Vagina (tissue), 2 donors: ENCODE measurements at regions not wholly inside any gene's neighbourhood (a gene's known extent, or its start where the extent isn't known, plus 50 kb on each side); places are given as distances from the start of the nearest gene placed in this dataset.

Experiments
- DNase-seq, 2 donors: peaks; one replicate each; pipeline ENCODE4 v3.0.0-alpha.2; 2017; ENCODE audit errors: extremely low spot score in 2 of 2
- H3K27ac ChIP-seq: fragments of 200-600 bp; sonication (generic); one replicate; pipeline ENCODE4 v1.5.1; 2019
- H3K27me3 ChIP-seq: fragments of 200-600 bp; sonication (generic); one replicate; pipeline ENCODE4 v1.5.1; 2019
- H3K36me3 ChIP-seq, 2 donors: fragments of 200-600 bp; sonication (generic); one replicate each; pipeline ENCODE4 v1.5.1; 2017 to 2019
- H3K4me1 ChIP-seq: fragments of 200-600 bp; sonication (generic); one replicate; pipeline ENCODE4 v1.5.1; 2019
- H3K4me3 ChIP-seq, 2 donors: fragments of 200-600 bp; sonication (generic); 1 replicate in 1 of 2; 2 replicates in 1 of 2; pipeline ENCODE4 v1.5.1; 2016 to 2019
- H3K9me3 ChIP-seq: fragments of 200-600 bp; sonication (generic); one replicate; pipeline ENCODE4 v1.5.1; 2019
- CTCF ChIP-seq, 3 experiments: fragments of 450-650 bp in 2 of 3; fragments of 200-600 bp in 1 of 3; sonication (generic) in 1 of 3; IDR thresholded peaks; one replicate each; pipeline ENCODE4 v1.5.1; 2017 to 2019; ENCODE audit warnings: antibody characterized with exemption in 3 of 3, mild to moderate bottlenecking in 2 of 3, moderate library complexity in 2 of 3
- POLR2A ChIP-seq, 2 donors: fragments of 450-650 bp; IDR thresholded peaks; one replicate each; pipeline ENCODE4 v1.6.1; 2017; ENCODE audit warnings: antibody characterized with exemption in 2 of 2, mild to moderate bottlenecking in 2 of 2, moderate library complexity in 2 of 2
- POLR2AphosphoS5 ChIP-seq, 2 donors: sonication (generic); formaldehyde crosslinking; IDR thresholded peaks; one replicate each; pipeline ENCODE4 v1.9.0; 2017; ENCODE audit warnings: antibody characterized with exemption in 2 of 2, mild to moderate bottlenecking in 2 of 2, low read depth in 1 of 2; ENCODE audit not compliant: insufficient read depth in 1 of 2
- intact Hi-C: fragments of 100-400 bp; cut with DNase I; formaldehyde crosslinking; loops from one replicate; pipeline ENCODE4 v1.15.1; 2023

GRCh38 chr4:97453186-97453585 is 690.1 kb downstream of the STPG2 start:
- H3K27ac ChIP-seq, result no peak overlapping the region
- H3K27me3 ChIP-seq, result no peaks in the 10 kb centered on the region
- intact Hi-C loops, result no loop called here
- no peaks in the 10 kb centered on the region for H3K4me1 ChIP-seq
- H3K36me3 ChIP-seq, result no peaks in the 10 kb centered on the region
- no peaks in the 10 kb centered on the region for H3K9me3 ChIP-seq
- no peak for TF ChIP-seq POLR2AphosphoS5 (IDR thresholded peaks at IDR 0.05; ENCODE audit: insufficient read depth in 1 of 2, low read depth in 1 of 2)
- TF ChIP-seq POLR2A (IDR thresholded peaks at IDR 0.05), result no peak
- no peak for TF ChIP-seq CTCF (IDR thresholded peaks at IDR 0.05)
- no peak for DNase-seq
- H3K4me3 ChIP-seq, result no peak overlapping the region

GRCh38 chr4:97457253-97457652 is 686.0 kb downstream of the STPG2 start:
- no peak for DNase-seq
- H3K27ac ChIP-seq, result no peak overlapping the region

DNA sequence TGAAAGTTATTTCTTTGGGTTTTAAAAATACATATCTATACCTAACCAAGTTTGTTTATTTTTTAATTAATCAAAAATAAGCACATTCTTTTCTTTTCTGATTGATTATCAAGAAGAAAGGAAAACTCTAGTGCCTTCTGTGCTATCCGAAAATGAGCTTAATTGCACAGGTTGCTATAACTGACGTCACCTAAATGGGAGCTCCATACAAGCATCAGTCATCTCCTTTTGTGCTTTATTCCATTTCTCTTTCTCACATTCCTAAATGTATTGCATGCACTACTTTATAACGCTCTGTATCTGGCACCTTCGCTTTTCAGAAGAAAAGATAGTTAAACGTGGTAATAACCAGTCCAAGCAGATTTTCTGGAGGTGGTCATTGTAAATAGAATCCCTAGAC is 675.0 kb downstream of the STPG2 start:
- Histone ChIP-seq H3K9me3 (no peaks in the 10 kb centered on the region), H3K27ac (no peak overlapping the region), H3K36me3 (no peaks in the 10 kb centered on the region), H3K4me1 (no peaks in the 10 kb centered on the region), H3K4me3 (no peak overlapping the region), H3K27me3 (no peaks in the 10 kb centered on the region)
- no peak for DNase-seq
- intact Hi-C loops, result no loop called here
- no peak for TF ChIP-seq POLR2AphosphoS5 (IDR thresholded peaks at IDR 0.05; ENCODE audit: insufficient read depth in 1 of 2, low read depth in 1 of 2)
- no peak for TF ChIP-seq POLR2A (IDR thresholded peaks at IDR 0.05)
- no peak for TF ChIP-seq CTCF (IDR thresholded peaks at IDR 0.05)

More at GRCh38 chr4:97457253-97457652, 686.0 kb downstream of the STPG2 start:
- Histone ChIP-seq H3K4me1 (no peaks in the 10 kb centered on the region), H3K4me3 (no peak overlapping the region), H3K36me3 (no peaks in the 10 kb centered on the region), H3K9me3 (no peaks in the 10 kb centered on the region), H3K27me3 (no peaks in the 10 kb centered on the region)
- TF ChIP-seq POLR2AphosphoS5 (IDR thresholded peaks at IDR 0.05; ENCODE audit: insufficient read depth in 1 of 2, low read depth in 1 of 2) (no peak), POLR2A (IDR thresholded peaks at IDR 0.05) (no peak), CTCF (IDR thresholded peaks at IDR 0.05) (no peak)
- intact Hi-C loops, result no loop called here

DNA sequence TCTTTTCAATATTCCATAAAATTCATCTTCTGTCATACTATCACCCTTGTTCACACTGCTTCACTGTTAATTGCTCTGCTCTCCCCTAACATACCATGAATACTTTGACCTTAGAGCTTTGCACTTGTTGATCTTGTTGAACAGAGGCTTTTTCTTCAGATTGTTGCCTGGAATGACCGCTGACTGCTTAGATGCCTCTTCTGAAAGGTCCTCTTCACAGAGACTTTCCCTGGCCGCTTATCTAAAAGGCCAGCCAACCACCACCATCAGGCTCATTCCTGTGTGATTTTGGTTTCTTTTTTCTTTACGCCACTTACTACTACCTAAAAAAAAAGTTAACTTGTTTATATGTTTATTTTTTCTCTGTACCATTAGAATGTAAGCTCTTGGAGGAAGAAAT is 667.7 kb downstream of the STPG2 start:
- H3K36me3 ChIP-seq, result no peaks in the 10 kb centered on the region
- H3K27me3 ChIP-seq, result no peaks in the 10 kb centered on the region
- no peaks in the 10 kb centered on the region for H3K4me1 ChIP-seq
- H3K4me3 ChIP-seq, result no peak overlapping the region
- no peak overlapping the region for H3K27ac ChIP-seq
- TF ChIP-seq POLR2A (IDR thresholded peaks at IDR 0.05) (no peak), CTCF (IDR thresholded peaks at IDR 0.05) (no peak), POLR2AphosphoS5 (IDR thresholded peaks at IDR 0.05; ENCODE audit: insufficient read depth in 1 of 2, low read depth in 1 of 2) (no peak)
- DNase-seq, result no peak
- intact Hi-C loops, result no loop called here
- H3K9me3 ChIP-seq, result no peaks in the 10 kb centered on the region

DNA sequence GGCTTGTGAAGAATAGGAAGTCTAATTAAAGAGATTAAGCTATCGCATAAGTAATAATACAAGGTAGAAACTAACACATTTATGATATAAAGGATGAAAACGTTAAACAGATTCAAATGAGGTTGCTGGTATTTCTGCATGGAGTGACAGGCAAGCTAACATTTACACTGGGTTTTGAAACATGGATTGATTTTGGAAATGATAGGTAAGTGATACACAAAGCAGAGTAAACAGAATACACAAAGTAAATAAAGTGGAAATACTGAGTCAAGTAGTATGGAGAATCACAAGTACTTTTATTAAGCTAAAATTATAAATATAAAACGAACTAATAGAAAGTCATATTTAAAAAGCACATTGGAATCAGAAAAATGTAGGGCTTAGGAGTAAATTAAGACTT is 665.3 kb downstream of the STPG2 start:
- H3K27me3 ChIP-seq, result no peaks in the 10 kb centered on the region
- TF ChIP-seq CTCF (IDR thresholded peaks at IDR 0.05), result no peak
- TF ChIP-seq POLR2A (IDR thresholded peaks at IDR 0.05), result no peak
- TF ChIP-seq POLR2AphosphoS5 (IDR thresholded peaks at IDR 0.05; ENCODE audit: insufficient read depth in 1 of 2, low read depth in 1 of 2), result no peak
- no peak overlapping the region for H3K4me3 ChIP-seq
- H3K4me1 ChIP-seq, result no peaks in the 10 kb centered on the region
- H3K27ac ChIP-seq, result no peak overlapping the region
- no peaks in the 10 kb centered on the region for H3K36me3 ChIP-seq
- intact Hi-C loops, result no loop called here
- H3K9me3 ChIP-seq, result no peaks in the 10 kb centered on the region
- DNase-seq, result no peak
